OCI-LY1 (cell line): ENCODE measurements at regions not wholly inside any gene's neighbourhood (a gene's known extent, or its start where the extent isn't known, plus 50 kb on each side); places are given as distances from the start of the nearest gene placed in this dataset.

Source experiments
- H2AFZ ChIP-seq: fragments of 200-600 bp; sonication (generic), shearing (Covaris generic); 2 replicates; pipeline ENCODE4 v1.6.0; 2014; ENCODE audit warnings: antibody characterized with exemption, mild to moderate bottlenecking, low read length
- H3F3A ChIP-seq: fragments of 200-600 bp; sonication (generic), shearing (Covaris generic); 2 replicates; pipeline ENCODE4 v1.6.0; 2014; ENCODE audit warnings: mild to moderate bottlenecking, antibody characterized with exemption, low read length, moderate library complexity; ENCODE audit not compliant: insufficient read depth
- H3K27ac ChIP-seq: fragments of 200-600 bp; sonication (generic); 2 replicates; pipeline ENCODE4 v1.5.1; 2014; ENCODE audit warnings: low read length, mixed run types, mild to moderate bottlenecking, low read depth; ENCODE audit not compliant: poor library complexity, severe bottlenecking
- H3K27me3 ChIP-seq: fragments of 200-600 bp; sonication (generic); 2 replicates; pipeline ENCODE4 v1.6.0; 2014; ENCODE audit warnings: antibody characterized with exemption, mild to moderate bottlenecking, low read length, moderate library complexity; ENCODE audit not compliant: insufficient read depth
- H3K36me3 ChIP-seq: fragments of 200-600 bp; sonication (generic); 2 replicates; pipeline ENCODE4 v1.6.1; 2014; ENCODE audit warnings: mild to moderate bottlenecking, antibody characterized with exemption, low read length, moderate library complexity, mixed read lengths; ENCODE audit not compliant: insufficient read depth
- H3K4me1 ChIP-seq: fragments of 200-600 bp; sonication (generic); 2 replicates; pipeline ENCODE4 v1.5.1; 2014; ENCODE audit warnings: mild to moderate bottlenecking, low read length, moderate library complexity; ENCODE audit not compliant: insufficient read depth, severe bottlenecking
- H3K4me2 ChIP-seq: fragments of 200-600 bp; sonication (generic), shearing (Covaris generic); 2 replicates; pipeline ENCODE4 v1.6.1; 2014; ENCODE audit warnings: low read length
- H3K4me3 ChIP-seq: fragments of 200-600 bp; sonication (generic); 2 replicates; pipeline ENCODE4 v1.5.1; 2014; ENCODE audit warnings: low read length, low read depth, mild to moderate bottlenecking, mixed read lengths; ENCODE audit not compliant: poor library complexity, severe bottlenecking
- H3K79me2 ChIP-seq: fragments of 200-600 bp; shearing (Covaris generic); 2 replicates; pipeline ENCODE4 v1.6.1; 2016; ENCODE audit warnings: mixed run types, low read length, mixed read lengths; ENCODE audit not compliant: insufficient read depth
- H3K9ac ChIP-seq: fragments of 200-600 bp; sonication (generic), shearing (Covaris generic); 2 replicates; pipeline ENCODE4 v1.6.1; 2014; ENCODE audit warnings: mild to moderate bottlenecking, low read length, mixed read lengths
- H3K9me2 ChIP-seq: fragments of 200-600 bp; sonication (generic), shearing (Covaris generic); 2 replicates; pipeline ENCODE4 v1.6.1; 2014; ENCODE audit warnings: low read depth, mild to moderate bottlenecking, low read length, mixed read lengths
- H3K9me3 ChIP-seq: fragments of 200-600 bp; shearing (Covaris generic); 2 replicates; pipeline ENCODE4 v1.6.1; 2014; ENCODE audit warnings: low read length, mixed read lengths
- H4K20me1 ChIP-seq: fragments of 200-600 bp; sonication (generic), shearing (Covaris generic); 2 replicates; pipeline ENCODE4 v1.6.0; 2016; ENCODE audit warnings: mild to moderate bottlenecking, low read length; ENCODE audit not compliant: insufficient read depth
- CTCF ChIP-seq: fragments of 200-600 bp; sonication (generic), shearing (Covaris generic); IDR thresholded peaks from 2 replicates; pipeline ENCODE4 v1.5.1; 2017; ENCODE audit warnings: mild to moderate bottlenecking, antibody characterized with exemption, low read length, moderate library complexity, mixed read lengths
- EZH2 ChIP-seq: fragments of 200-600 bp; sonication (generic), shearing (Covaris generic); IDR thresholded peaks from 2 replicates; pipeline ENCODE4 v1.8.0; 2017; ENCODE audit warnings: borderline replicate concordance, mixed run types, mild to moderate bottlenecking, antibody characterized with exemption, low read length, moderate library complexity, mixed read lengths

GRCh38 chr2:217459680-217460405 is 543.0 kb downstream of the TNS1 start:
- Histone ChIP-seq H3F3A (no peaks in the 10 kb centered on the region), H3K27me3 (0 out of 2 replicates have a peak, but pooled peaks cover 2% of the 10 kb centered on the region), H3K79me2 (no peaks in the 10 kb centered on the region), H3K36me3 (no peaks in the 10 kb centered on the region), H3K9me2 (no peaks in the 10 kb centered on the region), H3K4me3 (no peak overlapping the region), H3K9me3 (no peaks in the 10 kb centered on the region), H3K9ac (no peak overlapping the region), H3K27ac (no peak overlapping the region), H3K4me1 (no peaks in the 10 kb centered on the region), H3K4me2 (no peak overlapping the region), H4K20me1 (no peaks in the 10 kb centered on the region), H2AFZ (no peak overlapping the region)
- TF ChIP-seq EZH2 (no peak), CTCF (no peak)

GRCh38 chr2:217459016-217459415 is 543.8 kb downstream of the TNS1 start:
- TF ChIP-seq EZH2 (no peak), CTCF (no peak)
- H2AFZ ChIP-seq, result no peak overlapping the region
- no peak overlapping the region for H3K4me3 ChIP-seq
- 0 out of 2 replicates have a peak, but pooled peaks cover 2% of the 10 kb centered on the region for H3K27me3 ChIP-seq
- no peak overlapping the region for H3K4me2 ChIP-seq
- H3K9ac ChIP-seq, result no peak overlapping the region
- H3K4me1 ChIP-seq, result no peaks in the 10 kb centered on the region
- H3F3A ChIP-seq, result no peaks in the 10 kb centered on the region
- H3K9me3 ChIP-seq, result no peaks in the 10 kb centered on the region
- no peaks in the 10 kb centered on the region for H3K9me2 ChIP-seq
- no peaks in the 10 kb centered on the region for H3K79me2 ChIP-seq
- no peak overlapping the region for H3K27ac ChIP-seq
- H3K36me3 ChIP-seq, result no peaks in the 10 kb centered on the region
- no peaks in the 10 kb centered on the region for H4K20me1 ChIP-seq

GRCh38 chr2:217456016-217456415 is 546.8 kb downstream of the TNS1 start:
- Histone ChIP-seq H3K27ac (no peak overlapping the region), H3K4me3 (no peak overlapping the region), H3K9me2 (no peaks in the 10 kb centered on the region), H3K9me3 (no peaks in the 10 kb centered on the region), H4K20me1 (no peaks in the 10 kb centered on the region), H3K27me3 (0 out of 2 replicates have a peak, but pooled peaks cover 2% of the 10 kb centered on the region), H3K4me2 (no peak overlapping the region), H3K79me2 (no peaks in the 10 kb centered on the region), H3K36me3 (no peaks in the 10 kb centered on the region), H3F3A (no peaks in the 10 kb centered on the region), H2AFZ (no peak overlapping the region), H3K9ac (no peak overlapping the region), H3K4me1 (no peaks in the 10 kb centered on the region)
- TF ChIP-seq EZH2, result no peak
- TF ChIP-seq CTCF, result no peak
